Activated T-cell treated with anti-CD3 and anti-CD28 coated beads for 24 hours (primary cell): ENCODE measurements at regions not wholly inside any gene's neighbourhood (a gene's known extent, or its start where the extent isn't known, plus 50 kb on each side); places are given as distances from the start of the nearest gene placed in this dataset.

Experiments
- DNase-seq: peaks from one replicate; pipeline ENCODE4 v3.0.0-alpha.2; 2020; ENCODE audit warnings: low read depth

- DNase-seq = no peak
These were observed 283.2 kb upstream of the STT3B start for GRCh38 chr3:31249545-31249944.

GRCh38 chr3:31250116-31250777 is 282.5 kb upstream of the STT3B start:
- no peak for DNase-seq

GRCh38 chr3:31251083-31251482 is 281.6 kb upstream of the STT3B start:
- DNase-seq = no peak

GRCh38 chr3:31252216-31253185 is 280.2 kb upstream of the STT3B start:
- no peak for DNase-seq

- DNase-seq = no peak
These were observed 278.9 kb upstream of the STT3B start for GRCh38 chr3:31253782-31254181.

GRCh38 chr3:31254483-31254882 is 278.2 kb upstream of the STT3B start:
- no peak for DNase-seq

GRCh38 chr3:31255007-31255581 is 277.6 kb upstream of the STT3B start:
- DNase-seq = no peak

GRCh38 chr3:31262201-31262600 is 270.5 kb upstream of the STT3B start:
- no peak for DNase-seq

GRCh38 chr3:31263897-31264296 is 268.8 kb upstream of the STT3B start:
- no peak for DNase-seq

GRCh38 chr3:31265646-31266428 is 266.9 kb upstream of the STT3B start:
- no peak for DNase-seq

GRCh38 chr3:31268868-31269267 is 263.9 kb upstream of the STT3B start:
- DNase-seq = no peak

GRCh38 chr3:31270010-31270409 is 262.7 kb upstream of the STT3B start:
- no peak for DNase-seq

- no peak for DNase-seq
These were observed 258.2 kb upstream of the STT3B start for GRCh38 chr3:31274326-31275024.

GRCh38 chr3:31275038-31275572 is 257.6 kb upstream of the STT3B start:
- DNase-seq = no peak

GRCh38 chr3:31275583-31275982 is 257.1 kb upstream of the STT3B start:
- no peak for DNase-seq

- DNase-seq = no peak
These were observed 255.1 kb upstream of the STT3B start for GRCh38 chr3:31277582-31277981.

- DNase-seq = no peak
These were observed 254.2 kb upstream of the STT3B start for GRCh38 chr3:31278532-31278931.

GRCh38 chr3:31284776-31285175 is 247.9 kb upstream of the STT3B start:
- DNase-seq = no peak

GRCh38 chr3:31285833-31286486 is 246.8 kb upstream of the STT3B start:
- DNase-seq = no peak

GRCh38 chr3:31288224-31288623 is 244.5 kb upstream of the STT3B start:
- no peak for DNase-seq

GRCh38 chr3:31288641-31289100 is 244.1 kb upstream of the STT3B start:
- peak; percentile 7 for DNase-seq
